ENCODE measurements at regions not wholly inside any gene's neighbourhood (a gene's known extent, or its start where the extent isn't known, plus 50 kb on each side); places are given as distances from the start of the nearest gene placed in this dataset.
"Not testable (repeated sequence)": the region's sequence is repeated elsewhere in the genome, so short reads cannot be mapped to it uniquely, and the experiment has no call there.

- Histone ChIP-seq H3K9ac (ENCODE audit: low read length) (no peak overlapping the region), H3K9me3 (replicated peaks; ENCODE audit: insufficient read depth, low read length) (no peaks in the 10 kb centered on the region), H2AFZ (ENCODE audit: low read length) (no peak overlapping the region), H3K36me3 (replicated peaks; ENCODE audit: insufficient read depth, low read length) (no peaks in the 10 kb centered on the region), H4K20me1 (ENCODE audit: insufficient read depth, low read length) (no peaks in the 10 kb centered on the region), H3K4me2 (ENCODE audit: low read depth, low read length) (no peak overlapping the region), H3K4me1 (ENCODE audit: low read length) (no peaks in the 10 kb centered on the region), H3K27me3 (replicated peaks; ENCODE audit: insufficient read depth, low read length) (no peaks in the 10 kb centered on the region), H3K27ac (ENCODE audit: low read length) (no peak overlapping the region), H3K9me2 (replicated peaks; ENCODE audit: insufficient read depth, low read length) (no peaks in the 10 kb centered on the region), H3K79me2 (ENCODE audit: low read length) (no peaks in the 10 kb centered on the region), H3K4me3 (ENCODE audit: low read length) (no peak overlapping the region), H3F3A (ENCODE audit: insufficient read depth, low read length) (no peaks in the 10 kb centered on the region)
- TF ChIP-seq, protein P1, sequence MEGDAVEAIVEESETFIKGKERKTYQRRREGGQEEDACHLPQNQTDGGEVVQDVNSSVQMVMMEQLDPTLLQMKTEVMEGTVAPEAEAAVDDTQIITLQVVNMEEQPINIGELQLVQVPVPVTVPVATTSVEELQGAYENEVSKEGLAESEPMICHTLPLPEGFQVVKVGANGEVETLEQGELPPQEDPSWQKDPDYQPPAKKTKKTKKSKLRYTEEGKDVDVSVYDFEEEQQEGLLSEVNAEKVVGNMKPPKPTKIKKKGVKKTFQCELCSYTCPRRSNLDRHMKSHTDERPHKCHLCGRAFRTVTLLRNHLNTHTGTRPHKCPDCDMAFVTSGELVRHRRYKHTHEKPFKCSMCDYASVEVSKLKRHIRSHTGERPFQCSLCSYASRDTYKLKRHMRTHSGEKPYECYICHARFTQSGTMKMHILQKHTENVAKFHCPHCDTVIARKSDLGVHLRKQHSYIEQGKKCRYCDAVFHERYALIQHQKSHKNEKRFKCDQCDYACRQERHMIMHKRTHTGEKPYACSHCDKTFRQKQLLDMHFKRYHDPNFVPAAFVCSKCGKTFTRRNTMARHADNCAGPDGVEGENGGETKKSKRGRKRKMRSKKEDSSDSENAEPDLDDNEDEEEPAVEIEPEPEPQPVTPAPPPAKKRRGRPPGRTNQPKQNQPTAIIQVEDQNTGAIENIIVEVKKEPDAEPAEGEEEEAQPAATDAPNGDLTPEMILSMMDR (IDR thresholded peaks at IDR 0.05; ENCODE audit: low read length): no peak
- TF ChIP-seq EZH2 (optimal IDR thresholded peaks at IDR 0.05; ENCODE audit: low read depth, low read length) (no peak), EZH2phosphoT487 (IDR thresholded peaks at IDR 0.05; ENCODE audit: low read length) (no peak)
- no peak for DNase-seq
Measured at GRCh38 chr16:7772722-7773121, 440.1 kb downstream of the RBFOX1 start.

GRCh38 chr16:7769091-7769490, 436.4 kb downstream of the RBFOX1 start:
- not testable (repeated sequence) for H3K9me2 ChIP-seq (replicated peaks; ENCODE audit: insufficient read depth, low read length); H3K9ac ChIP-seq (ENCODE audit: low read length); H3K36me3 ChIP-seq (replicated peaks; ENCODE audit: insufficient read depth, low read length); H3K27ac ChIP-seq (ENCODE audit: low read length); H3K4me1 ChIP-seq (ENCODE audit: low read length); H3K4me2 ChIP-seq (ENCODE audit: low read depth, low read length); H2AFZ ChIP-seq (ENCODE audit: low read length); H3F3A ChIP-seq (ENCODE audit: insufficient read depth, low read length); DNase-seq; H3K4me3 ChIP-seq (ENCODE audit: low read length); H3K9me3 ChIP-seq (replicated peaks; ENCODE audit: insufficient read depth, low read length); H3K79me2 ChIP-seq (ENCODE audit: low read length); H4K20me1 ChIP-seq (ENCODE audit: insufficient read depth, low read length); H3K27me3 ChIP-seq (replicated peaks; ENCODE audit: insufficient read depth, low read length)

GRCh38 chr16:7765079-7765550, 432.5 kb downstream of the RBFOX1 start:
- Histone ChIP-seq H3K4me3 (ENCODE audit: low read length) (no peak overlapping the region), H3K4me1 (ENCODE audit: low read length) (no peaks in the 10 kb centered on the region), H4K20me1 (ENCODE audit: insufficient read depth, low read length) (no peaks in the 10 kb centered on the region), H3K27ac (ENCODE audit: low read length) (no peak overlapping the region), H3F3A (ENCODE audit: insufficient read depth, low read length) (no peaks in the 10 kb centered on the region), H3K9me3 (replicated peaks; ENCODE audit: insufficient read depth, low read length) (no peaks in the 10 kb centered on the region), H3K79me2 (ENCODE audit: low read length) (no peaks in the 10 kb centered on the region), H3K36me3 (replicated peaks; ENCODE audit: insufficient read depth, low read length) (no peaks in the 10 kb centered on the region), H3K9ac (ENCODE audit: low read length) (no peak overlapping the region), H3K4me2 (ENCODE audit: low read depth, low read length) (no peak overlapping the region), H3K27me3 (replicated peaks; ENCODE audit: insufficient read depth, low read length) (no peaks in the 10 kb centered on the region), H2AFZ (ENCODE audit: low read length) (no peak overlapping the region), H3K9me2 (replicated peaks; ENCODE audit: insufficient read depth, low read length) (no peaks in the 10 kb centered on the region)
- TF ChIP-seq EZH2 (optimal IDR thresholded peaks at IDR 0.05; ENCODE audit: low read depth, low read length) (no peak), EZH2phosphoT487 (IDR thresholded peaks at IDR 0.05; ENCODE audit: low read length) (no peak)
- TF ChIP-seq, protein P1 (IDR thresholded peaks at IDR 0.05; ENCODE audit: low read length): no peak
- DNase-seq: no peak

DNA sequence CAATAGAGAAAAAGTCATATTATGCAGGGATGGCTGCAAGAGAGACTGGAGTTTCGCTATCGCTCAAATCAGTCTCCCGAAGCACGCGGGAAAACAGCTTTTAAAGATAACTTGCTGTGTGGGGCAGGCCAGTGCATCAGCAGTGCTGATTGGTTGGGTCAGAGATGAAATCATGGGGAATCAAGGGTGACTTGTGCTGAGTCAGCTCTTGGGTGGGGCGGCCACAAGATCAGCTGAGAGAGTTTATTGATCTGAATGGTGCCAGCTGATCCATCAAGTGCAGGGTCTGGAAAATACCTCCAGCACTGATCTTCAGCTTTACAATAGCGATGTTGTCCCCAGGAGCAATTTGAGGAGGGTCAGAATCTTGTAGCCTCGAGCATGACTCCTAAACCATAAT, 430.5 kb downstream of the RBFOX1 start:
- H3K27ac ChIP-seq (ENCODE audit: low read length): no peak overlapping the region
- no peak for DNase-seq
- no peaks in the 10 kb centered on the region for H3K4me1 ChIP-seq (ENCODE audit: low read length)
- H3K4me3 ChIP-seq (ENCODE audit: low read length): no peak overlapping the region
- H3K79me2 ChIP-seq (ENCODE audit: low read length): no peaks in the 10 kb centered on the region
- no peaks in the 10 kb centered on the region for H4K20me1 ChIP-seq (ENCODE audit: insufficient read depth, low read length)
- no peaks in the 10 kb centered on the region for H3K27me3 ChIP-seq (replicated peaks; ENCODE audit: insufficient read depth, low read length)
- no peaks in the 10 kb centered on the region for H3K36me3 ChIP-seq (replicated peaks; ENCODE audit: insufficient read depth, low read length)
- H3K9ac ChIP-seq (ENCODE audit: low read length): no peak overlapping the region
- TF ChIP-seq EZH2 (optimal IDR thresholded peaks at IDR 0.05; ENCODE audit: low read depth, low read length): no peak
- TF ChIP-seq EZH2phosphoT487 (IDR thresholded peaks at IDR 0.05; ENCODE audit: low read length): no peak
- TF ChIP-seq, protein P1 (IDR thresholded peaks at IDR 0.05; ENCODE audit: low read length): no peak
- H3K4me2 ChIP-seq (ENCODE audit: low read depth, low read length): no peak overlapping the region
- no peaks in the 10 kb centered on the region for H3K9me2 ChIP-seq (replicated peaks; ENCODE audit: insufficient read depth, low read length)
- no peaks in the 10 kb centered on the region for H3F3A ChIP-seq (ENCODE audit: insufficient read depth, low read length)
- no peak overlapping the region for H2AFZ ChIP-seq (ENCODE audit: low read length)
- no peaks in the 10 kb centered on the region for H3K9me3 ChIP-seq (replicated peaks; ENCODE audit: insufficient read depth, low read length)

All from MM.1S (cell line).